ENCODE measurements at regions not wholly inside any gene's neighbourhood (a gene's known extent, or its start where the extent isn't known, plus 50 kb on each side); places are given as distances from the start of the nearest gene placed in this dataset.
"Not testable (repeated sequence)": the region's sequence is repeated elsewhere in the genome, so short reads cannot be mapped to it uniquely, and the experiment has no call there.

GRCh38 chr1:146475086-146475485 lies 246.3 kb upstream of the NOTCH2NLA start:
- TF ChIP-seq, protein P1, sequence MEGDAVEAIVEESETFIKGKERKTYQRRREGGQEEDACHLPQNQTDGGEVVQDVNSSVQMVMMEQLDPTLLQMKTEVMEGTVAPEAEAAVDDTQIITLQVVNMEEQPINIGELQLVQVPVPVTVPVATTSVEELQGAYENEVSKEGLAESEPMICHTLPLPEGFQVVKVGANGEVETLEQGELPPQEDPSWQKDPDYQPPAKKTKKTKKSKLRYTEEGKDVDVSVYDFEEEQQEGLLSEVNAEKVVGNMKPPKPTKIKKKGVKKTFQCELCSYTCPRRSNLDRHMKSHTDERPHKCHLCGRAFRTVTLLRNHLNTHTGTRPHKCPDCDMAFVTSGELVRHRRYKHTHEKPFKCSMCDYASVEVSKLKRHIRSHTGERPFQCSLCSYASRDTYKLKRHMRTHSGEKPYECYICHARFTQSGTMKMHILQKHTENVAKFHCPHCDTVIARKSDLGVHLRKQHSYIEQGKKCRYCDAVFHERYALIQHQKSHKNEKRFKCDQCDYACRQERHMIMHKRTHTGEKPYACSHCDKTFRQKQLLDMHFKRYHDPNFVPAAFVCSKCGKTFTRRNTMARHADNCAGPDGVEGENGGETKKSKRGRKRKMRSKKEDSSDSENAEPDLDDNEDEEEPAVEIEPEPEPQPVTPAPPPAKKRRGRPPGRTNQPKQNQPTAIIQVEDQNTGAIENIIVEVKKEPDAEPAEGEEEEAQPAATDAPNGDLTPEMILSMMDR (IDR thresholded peaks at IDR 0.05), result not testable (repeated sequence)
- TF ChIP-seq EZH2 (IDR thresholded peaks at IDR 0.05; ENCODE audit: borderline replicate concordance, insufficient read depth, low read depth, low read length, poor library complexity, severe bottlenecking), result not testable (repeated sequence)

Data from B cell (primary cell).